A549 (cell line): ENCODE measurements at regions not wholly inside any gene's neighbourhood (a gene's known extent, or its start where the extent isn't known, plus 50 kb on each side); places are given as distances from the start of the nearest gene placed in this dataset.

ENCODE experiments used
- BHLHE40 ChIP-seq: IDR thresholded peaks from 2 replicates; pipeline ENCODE4 v1.6.1; 2012; ENCODE audit warnings: low read depth, low read length, inconsistent platforms
- GATA3 ChIP-seq: IDR thresholded peaks from 2 replicates; pipeline ENCODE4 v1.6.1; 2012; ENCODE audit warnings: borderline replicate concordance
- HMGXB4 ChIP-seq: fragments of 250-450 bp; sonication (Bioruptor Pico); IDR thresholded peaks from 2 replicates; pipeline ENCODE4 v1.5.0; 2021; ENCODE audit warnings: mild to moderate bottlenecking, moderate library complexity, borderline replicate concordance
- HOXB5 ChIP-seq: fragments of 250-450 bp; sonication (Bioruptor Pico); IDR thresholded peaks from 2 replicates; pipeline ENCODE4 v1.5.0; 2020; ENCODE audit warnings: mild to moderate bottlenecking, moderate library complexity
- JUN ChIP-seq, 2 experiments: fragments of >200 bp; sonication (Bioruptor Twin); formaldehyde crosslinking; IDR thresholded peaks; 2 replicates in 1 of 2; 3 replicates in 1 of 2; pipeline ENCODE4 v1.6.1; 2016 to 2017
- MAZ ChIP-seq: fragments of 150-350 bp; IDR thresholded peaks from 2 replicates; pipeline ENCODE4 v1.6.1; 2014; ENCODE audit warnings: antibody characterized with exemption, low read depth, low read length, borderline replicate concordance
- SREBF2 ChIP-seq: fragments of 450-650 bp; IDR thresholded peaks from 2 replicates; pipeline ENCODE4 v1.6.1; 2014; ENCODE audit warnings: mild to moderate bottlenecking, moderate library complexity
- TF ChIP-seq, protein P1 (sequence below): fragments of >200 bp; sonication (Bioruptor Twin); formaldehyde crosslinking; IDR thresholded peaks from 3 replicates; pipeline ENCODE4 v1.5.1; 2016
- TF ChIP-seq, protein P2 (sequence below): IDR thresholded peaks from 2 replicates; pipeline ENCODE4 v1.6.1; 2012

DNA sequence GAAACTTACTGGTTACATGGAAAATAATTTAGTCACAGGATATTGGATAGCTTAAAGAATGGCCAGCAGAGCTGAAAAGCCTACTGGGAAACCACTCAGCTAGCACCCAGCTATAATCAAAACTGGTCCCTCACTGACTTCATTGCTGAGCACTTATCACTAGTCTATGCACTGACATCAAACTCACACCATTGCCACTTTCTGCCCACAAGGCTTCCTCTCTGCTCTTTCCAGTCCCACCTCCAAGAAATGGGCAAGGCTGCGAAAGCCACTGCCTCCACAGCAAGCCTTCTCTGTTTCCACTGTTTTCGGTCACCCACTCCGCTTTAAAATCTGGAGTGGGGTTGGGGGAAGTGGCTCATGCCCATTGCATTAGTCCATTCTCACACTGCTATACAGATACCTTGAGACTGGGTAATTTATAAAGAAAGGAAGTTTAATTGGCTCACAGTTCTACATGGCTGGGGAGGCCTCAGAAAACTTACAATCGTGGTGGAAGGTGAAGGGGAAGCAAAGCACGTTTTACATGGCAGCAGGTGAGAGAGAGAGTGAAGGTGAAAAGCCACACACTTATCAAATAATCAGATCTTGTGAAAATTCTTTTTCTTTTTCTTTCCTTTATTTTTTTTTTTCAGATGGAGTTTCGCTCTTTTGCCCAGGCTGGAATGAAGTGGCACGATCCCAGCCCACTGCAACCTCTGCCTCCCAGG is 77.0 kb upstream of the CERS6 start:
- TF ChIP-seq, protein P1, sequence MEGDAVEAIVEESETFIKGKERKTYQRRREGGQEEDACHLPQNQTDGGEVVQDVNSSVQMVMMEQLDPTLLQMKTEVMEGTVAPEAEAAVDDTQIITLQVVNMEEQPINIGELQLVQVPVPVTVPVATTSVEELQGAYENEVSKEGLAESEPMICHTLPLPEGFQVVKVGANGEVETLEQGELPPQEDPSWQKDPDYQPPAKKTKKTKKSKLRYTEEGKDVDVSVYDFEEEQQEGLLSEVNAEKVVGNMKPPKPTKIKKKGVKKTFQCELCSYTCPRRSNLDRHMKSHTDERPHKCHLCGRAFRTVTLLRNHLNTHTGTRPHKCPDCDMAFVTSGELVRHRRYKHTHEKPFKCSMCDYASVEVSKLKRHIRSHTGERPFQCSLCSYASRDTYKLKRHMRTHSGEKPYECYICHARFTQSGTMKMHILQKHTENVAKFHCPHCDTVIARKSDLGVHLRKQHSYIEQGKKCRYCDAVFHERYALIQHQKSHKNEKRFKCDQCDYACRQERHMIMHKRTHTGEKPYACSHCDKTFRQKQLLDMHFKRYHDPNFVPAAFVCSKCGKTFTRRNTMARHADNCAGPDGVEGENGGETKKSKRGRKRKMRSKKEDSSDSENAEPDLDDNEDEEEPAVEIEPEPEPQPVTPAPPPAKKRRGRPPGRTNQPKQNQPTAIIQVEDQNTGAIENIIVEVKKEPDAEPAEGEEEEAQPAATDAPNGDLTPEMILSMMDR, result no peak
- no peak for TF ChIP-seq GATA3
- TF ChIP-seq, protein P2, sequence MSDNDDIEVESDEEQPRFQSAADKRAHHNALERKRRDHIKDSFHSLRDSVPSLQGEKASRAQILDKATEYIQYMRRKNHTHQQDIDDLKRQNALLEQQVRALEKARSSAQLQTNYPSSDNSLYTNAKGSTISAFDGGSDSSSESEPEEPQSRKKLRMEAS, result no peak
- no peak for TF ChIP-seq JUN (IDR thresholded peaks at IDR 0.05)
- TF ChIP-seq MAZ, result no peak
- TF ChIP-seq HOXB5 (CRISPR knock-in tag), result no peak
- no peak for TF ChIP-seq BHLHE40
- no peak for TF ChIP-seq HMGXB4 (CRISPR knock-in tag)
- no peak for TF ChIP-seq SREBF2
